ENCODE measurements at regions not wholly inside any gene's neighbourhood (a gene's known extent, or its start where the extent isn't known, plus 50 kb on each side); places are given as distances from the start of the nearest gene placed in this dataset.

DNA sequence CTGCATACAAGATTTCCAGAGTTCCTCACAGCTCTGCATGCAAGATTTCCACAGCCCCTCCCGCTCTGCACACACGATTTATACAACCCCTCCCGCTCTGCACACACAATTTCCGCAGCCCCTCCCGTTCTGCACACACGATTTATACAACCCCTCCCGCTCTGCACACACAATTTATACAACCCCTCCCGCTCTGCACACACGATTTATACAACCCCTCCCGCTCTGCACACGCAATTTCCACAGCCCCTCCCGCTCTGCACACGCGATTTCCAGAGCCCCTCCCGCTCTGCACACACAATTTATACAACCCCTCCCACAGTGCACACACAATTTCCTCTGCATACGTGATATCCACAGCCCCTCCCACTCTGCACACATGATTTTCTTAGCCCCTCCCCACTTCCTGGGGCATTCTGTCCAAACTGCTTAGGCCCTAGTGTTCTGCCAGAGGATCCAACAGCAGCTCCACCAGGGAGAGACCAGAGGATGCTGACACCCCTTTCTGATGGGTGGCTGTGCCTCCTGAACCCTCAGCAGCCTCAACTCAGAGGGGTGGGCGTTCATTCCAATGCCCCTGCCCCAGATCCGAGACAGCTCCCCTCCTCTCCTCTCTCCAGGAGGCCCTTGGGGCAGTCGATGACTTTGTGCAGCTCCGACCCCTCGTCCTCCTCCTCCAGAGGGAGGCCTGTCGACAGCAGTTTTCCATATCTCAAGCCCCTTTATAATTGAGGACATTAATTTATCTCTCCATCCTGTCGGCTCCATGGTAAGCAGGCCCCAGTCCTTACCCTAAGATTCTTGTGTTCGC is 671.7 kb downstream of the BRD1 start:
- no peak for DNase-seq

DNA sequence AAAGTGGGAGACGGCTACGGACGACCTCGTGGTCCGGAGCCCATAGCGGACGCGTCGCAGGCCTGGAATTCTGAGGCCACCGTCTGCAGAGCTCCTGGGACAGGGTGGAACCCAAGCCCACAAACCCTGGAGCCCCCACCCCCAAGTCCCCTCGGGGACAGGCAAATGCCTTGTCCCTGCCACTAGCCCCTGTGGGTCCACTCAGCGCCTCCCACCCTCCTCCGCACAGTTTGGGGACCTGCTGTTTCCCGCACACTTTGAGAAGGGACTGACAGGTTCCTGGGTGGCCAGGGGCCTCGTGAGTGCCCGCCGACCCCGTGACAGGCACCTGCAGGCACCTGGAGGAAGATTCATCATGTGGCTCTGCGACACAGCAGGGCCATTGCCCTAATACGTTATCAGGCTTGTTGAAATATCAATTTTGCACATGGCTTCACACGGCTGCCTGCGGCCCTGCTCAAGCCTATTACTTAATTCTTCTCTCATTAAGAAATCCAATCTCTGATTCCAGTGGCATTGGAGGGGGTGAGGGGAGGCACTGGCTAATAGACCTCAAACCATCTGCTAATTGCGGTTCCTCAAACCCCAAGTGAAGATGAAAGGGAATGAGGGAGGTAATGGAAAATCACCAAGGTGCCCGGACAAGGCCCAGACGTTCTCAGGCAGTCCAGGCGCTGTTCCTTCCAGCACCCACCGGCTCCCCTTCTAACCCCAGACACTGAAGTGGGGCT is 672.5 kb downstream of the BRD1 start:
- DNase-seq: no peak

- DNase-seq: no peak
These were observed 673.2 kb downstream of the BRD1 start for GRCh38 chr22:49154433-49154832.

DNA sequence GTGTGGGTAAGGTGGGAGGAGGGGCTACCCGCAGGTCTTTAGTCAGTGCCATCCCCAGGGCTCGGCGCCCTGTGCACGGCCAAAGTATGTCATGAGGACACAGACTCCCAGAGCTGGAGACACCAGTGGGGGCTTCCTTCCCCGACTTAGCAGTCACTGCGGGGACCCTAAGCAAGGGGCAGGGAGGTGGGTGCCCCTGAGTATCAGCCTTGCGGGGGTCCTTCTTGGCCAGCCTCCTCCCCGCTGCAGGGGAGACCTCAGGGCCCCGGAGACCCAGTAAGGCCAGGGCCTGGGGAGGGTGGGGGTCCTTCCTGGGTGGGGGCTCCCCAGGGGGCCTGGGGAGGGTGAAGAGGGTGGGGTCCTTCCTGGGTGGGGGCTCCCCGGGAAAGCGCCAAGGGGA is 673.8 kb downstream of the BRD1 start:
- DNase-seq: no peak

GRCh38 chr22:49152939-49153770 is 674.5 kb downstream of the BRD1 start:
- DNase-seq: no peak

DNA sequence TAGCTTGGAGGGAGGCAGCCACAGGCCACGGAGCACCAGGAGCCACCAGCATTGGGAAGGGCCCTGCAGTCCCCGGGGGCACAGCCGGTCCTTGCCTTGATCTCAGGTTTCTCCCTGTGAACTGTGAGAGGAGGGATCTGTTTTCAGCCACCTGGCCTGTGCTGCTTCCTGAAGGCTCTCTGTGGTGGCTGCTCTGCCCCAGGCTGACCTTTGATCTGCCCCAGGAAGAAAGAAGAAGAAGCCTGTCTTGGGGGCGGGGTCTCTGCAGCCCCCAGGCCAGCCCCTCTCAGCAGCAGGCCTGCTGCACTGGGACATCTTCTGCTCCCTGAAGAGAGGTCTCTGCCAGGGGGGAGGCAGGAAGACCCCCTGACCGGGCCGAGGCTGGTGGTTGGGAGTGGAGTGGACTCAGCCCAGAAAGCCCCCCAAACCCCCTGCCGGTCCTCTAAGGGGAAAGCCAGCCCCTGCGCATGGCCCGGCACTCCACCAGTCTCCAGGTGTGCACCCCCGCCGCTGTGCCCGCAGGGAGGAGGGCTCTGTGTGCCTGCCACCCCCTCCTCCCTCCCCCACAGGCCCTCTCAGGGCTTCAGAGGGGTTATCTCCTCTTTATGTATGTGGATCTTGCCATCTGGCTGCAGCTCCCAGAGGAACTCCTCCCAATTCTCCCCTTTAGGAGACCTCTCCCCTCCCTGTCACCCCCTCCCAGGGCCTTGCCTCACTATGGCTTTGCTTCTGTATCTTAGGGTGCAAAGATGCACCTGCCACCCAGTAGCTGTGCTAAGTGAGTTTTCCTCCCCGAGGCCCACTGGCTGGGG is 675.3 kb downstream of the BRD1 start:
- no peak for DNase-seq

DNA sequence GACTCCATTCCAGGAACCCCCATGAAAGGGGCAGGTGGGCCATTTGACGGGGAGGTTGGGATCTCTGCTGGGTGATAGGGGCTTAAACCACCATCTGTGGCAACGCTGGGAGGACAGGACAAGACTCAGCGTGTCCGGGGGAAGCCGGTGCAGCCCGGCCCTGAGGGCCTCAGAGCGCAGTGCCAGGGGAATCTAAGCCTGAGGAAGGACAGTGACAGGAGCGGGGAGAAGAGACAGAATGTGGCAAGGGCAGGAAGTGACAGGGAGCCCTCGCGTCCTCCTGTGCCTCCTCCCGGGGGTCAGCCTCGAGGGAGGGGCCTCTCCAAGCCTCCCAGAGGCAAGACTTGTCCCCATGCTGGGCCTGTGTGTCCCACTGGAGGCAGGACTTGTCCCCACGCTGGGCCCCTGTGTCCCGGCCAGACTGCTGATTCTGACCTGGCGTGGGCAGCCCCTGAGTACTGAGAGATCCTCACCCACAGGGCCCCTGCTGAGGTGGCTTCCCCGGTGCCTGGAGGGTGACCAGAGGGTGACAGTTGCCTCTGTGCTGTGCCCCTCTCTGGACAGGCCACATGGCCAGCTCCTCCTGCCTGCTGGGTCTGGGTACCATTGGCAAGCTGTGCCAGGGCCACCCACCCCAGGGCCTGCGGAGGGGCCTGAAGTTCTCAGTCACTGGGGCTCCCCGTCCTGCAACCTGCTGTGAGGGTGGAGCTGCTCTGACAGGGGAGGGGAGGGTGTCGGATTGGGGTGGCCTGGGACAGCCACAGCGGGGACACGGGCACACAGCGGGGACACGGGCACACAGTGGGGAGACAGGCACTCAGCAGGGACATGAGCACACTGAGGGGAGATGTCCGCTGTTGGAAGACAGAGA is 676.2 kb downstream of the BRD1 start:
- no peak for DNase-seq

DNA sequence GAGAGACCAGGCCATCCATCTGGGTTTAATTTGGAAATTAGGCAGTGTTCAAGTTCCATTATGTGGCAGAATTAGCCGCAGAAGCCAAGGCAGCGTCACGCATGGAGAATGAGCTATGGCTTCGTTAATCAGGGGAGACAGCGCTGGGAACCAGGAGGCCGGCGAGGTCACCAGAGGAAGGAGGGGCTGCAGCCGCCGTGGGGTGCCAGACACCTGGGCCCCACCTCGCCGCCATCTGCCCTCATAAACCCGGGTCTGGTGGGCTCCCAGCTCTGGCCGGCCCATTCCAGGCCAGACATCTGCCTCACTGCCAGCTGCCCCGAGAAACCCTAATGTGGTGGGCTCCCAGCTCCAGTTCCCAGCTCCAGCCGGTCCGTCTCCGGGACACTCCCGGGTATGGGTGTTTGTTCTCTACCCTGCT is 676.9 kb downstream of the BRD1 start:
- DNase-seq: no peak

DNA sequence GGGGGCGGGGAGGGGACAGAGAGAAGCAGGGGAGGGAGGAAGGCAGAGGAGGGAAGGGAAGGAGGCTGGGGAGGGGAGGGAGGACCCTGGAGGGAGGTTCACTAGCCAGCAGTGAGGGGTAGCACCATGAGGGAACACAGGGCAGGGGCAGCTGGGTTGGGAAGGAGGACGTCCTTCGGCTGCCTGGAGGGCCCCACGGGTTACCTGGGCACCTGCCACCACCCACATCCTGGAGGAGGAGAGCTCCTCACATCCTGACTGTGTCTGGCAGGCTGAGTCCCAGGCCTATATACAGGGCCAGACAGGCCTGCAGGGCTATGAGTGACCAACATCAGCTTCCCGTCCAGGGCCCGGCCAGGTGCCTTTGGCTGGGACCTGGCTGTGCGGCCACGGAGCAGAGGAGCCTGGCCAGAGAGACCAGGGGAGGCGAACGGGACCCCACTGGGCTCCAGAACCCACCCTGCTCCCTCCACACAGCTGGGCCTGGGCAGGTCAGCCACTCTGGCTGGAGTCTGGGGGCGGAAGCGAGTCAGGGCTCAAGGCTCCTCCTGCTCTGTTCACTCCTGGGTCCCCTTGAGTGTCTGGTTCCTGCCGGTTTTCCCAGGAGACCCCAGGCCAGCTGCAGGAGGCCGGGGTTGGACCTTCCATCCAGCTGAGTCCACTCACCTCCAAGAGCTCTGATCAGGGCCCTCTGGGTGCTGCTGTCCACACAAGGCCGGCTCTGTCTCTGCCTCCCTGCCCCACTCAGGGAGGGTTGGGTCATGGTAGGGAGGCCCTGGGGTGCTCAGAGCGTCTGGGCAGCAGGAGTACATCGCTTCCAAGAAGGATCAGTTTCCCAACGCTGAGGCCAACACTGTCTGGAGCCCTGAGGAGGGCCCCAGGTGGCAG is 677.7 kb downstream of the BRD1 start:
- DNase-seq: no peak

GRCh38 chr22:49148895-49149418 is 678.7 kb downstream of the BRD1 start:
- no peak for DNase-seq

GRCh38 chr22:49147617-49148175 is 680.0 kb downstream of the BRD1 start:
- DNase-seq: no peak

DNA sequence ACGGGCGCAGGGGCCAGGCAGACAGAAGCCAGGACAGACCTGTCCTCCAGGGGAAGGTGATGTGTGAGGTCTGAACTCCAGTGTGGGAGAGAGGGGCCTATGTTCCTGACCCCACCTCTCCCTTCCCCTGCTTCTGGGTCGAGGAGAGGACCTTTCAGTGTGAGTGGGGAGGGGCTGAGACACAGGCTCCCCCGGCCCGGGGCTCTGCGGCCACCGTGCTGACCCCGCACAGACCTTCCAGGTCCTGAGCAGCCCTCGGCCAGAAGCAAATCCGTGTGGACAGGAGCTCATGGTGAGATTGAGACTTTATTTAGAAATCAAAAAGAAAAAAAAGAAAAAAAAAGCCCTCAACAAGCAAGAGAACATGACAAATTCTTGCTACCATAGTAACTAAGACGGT is 680.5 kb downstream of the BRD1 start:
- no peak for DNase-seq

- DNase-seq: no peak
These were observed 681.2 kb downstream of the BRD1 start for GRCh38 chr22:49146511-49146910.

DNA sequence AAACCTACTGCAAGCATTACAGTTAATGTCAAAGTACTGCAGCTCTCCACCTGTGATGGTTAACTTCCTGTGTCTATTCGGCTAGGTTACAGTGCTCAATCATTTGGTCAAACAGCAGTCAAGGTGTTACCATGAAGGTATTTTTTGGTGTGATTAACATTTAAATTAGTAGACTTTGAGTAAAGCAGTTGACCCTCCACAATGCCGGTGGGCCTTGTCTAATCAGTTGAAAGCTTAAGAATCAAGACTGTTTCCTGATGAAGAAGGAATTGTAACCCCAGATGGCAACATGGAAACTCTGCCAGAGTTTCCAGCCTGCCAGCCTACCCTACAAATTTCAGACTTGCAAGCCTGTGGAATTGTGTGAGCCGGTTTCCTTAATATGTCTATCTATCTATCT is 683.9 kb downstream of the BRD1 start:
- no peak for DNase-seq

DNA sequence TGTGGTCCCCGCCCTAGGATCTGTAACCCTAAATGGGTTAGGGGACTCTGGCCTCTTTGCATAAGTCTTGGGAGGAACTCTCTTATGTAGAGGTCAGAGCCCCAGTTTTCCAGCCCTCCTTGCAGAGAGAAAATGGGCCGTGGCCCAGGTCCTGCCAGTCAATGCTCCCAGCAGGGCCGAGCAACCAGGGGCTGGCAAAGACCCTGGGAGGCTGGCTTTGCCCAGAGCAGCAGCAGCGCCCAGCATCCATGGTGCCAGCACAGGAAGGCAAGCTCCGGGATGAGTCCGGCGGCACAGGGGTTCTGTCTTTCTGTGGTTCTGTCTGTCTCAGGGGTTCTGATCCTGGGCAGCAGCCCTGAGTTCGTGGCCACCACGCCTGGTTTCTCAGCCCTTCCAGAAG is 684.8 kb downstream of the BRD1 start:
- DNase-seq: no peak

DNA sequence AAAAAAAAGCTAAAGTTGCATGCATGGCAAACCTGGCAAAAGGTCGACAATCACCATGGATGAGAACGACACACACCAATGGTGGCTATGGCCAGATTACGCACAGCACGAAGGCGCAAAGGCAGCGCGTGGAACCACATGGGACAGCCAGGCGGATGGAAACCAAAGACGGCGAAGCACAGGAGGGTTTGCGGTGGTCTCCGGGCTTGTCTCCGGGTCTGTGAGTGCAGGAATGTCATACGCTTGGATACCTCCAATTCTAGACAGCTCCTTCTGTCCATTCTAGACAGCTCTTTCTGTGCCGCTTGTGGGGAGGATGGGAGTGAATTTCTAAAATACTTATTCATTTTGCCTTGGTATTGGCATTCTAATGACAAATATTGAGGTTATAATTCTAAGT is 685.4 kb downstream of the BRD1 start:
- DNase-seq: no peak

GRCh38 chr22:49141761-49142160 is 685.9 kb downstream of the BRD1 start:
- no peak for DNase-seq

GRCh38 chr22:49140911-49141665 is 686.6 kb downstream of the BRD1 start:
- no peak for DNase-seq

DNA sequence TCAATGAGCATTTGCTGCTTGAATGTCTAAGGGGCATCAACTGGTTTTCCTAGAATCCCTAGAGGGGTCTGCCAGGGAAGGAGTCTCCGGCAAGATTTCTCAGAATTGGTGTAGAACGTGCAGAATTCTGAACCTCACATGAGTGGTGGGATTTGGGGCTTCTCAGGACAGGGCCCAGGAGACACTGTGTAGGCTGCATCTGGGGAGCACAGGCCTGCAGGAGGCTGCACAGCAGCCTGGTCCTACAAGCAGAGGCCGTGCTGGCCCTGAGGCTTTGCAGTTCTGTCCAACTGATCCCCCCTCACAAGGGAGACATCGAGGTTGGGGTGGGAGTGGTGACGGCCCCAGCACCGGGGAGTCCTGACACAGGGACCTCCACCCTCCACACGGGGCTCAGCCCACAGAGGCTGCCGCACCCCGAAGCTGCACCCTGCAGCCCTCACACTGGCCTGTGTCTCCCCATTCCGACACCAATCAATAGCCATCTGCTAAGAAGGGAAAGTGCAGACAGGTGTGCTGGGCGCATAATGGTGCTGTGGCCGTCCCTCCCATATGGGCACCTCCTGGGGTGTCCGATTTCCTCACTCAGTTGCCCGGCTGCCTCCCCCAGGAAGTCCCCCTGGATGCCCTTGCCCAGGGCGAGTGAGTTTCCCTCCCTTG is 688.1 kb downstream of the BRD1 start:
- DNase-seq: no peak

Measured in NCI-H1105 (cell line).